ENCODE measurements at regions not wholly inside any gene's neighbourhood (a gene's known extent, or its start where the extent isn't known, plus 50 kb on each side); places are given as distances from the start of the nearest gene placed in this dataset.

- Histone ChIP-seq H3K36me3 (replicated peaks in 1 of 2; ENCODE audit: control extremely low read depth in 1 of 2, control insufficient read depth in 1 of 2, extremely low read depth in 1 of 2, insufficient read depth in 2 of 2, low read length in 1 of 2) (no peaks in the 10 kb centered on the region), H3K9me3 (ENCODE audit: control extremely low read depth in 1 of 3, control insufficient read depth in 2 of 3, insufficient read depth in 1 of 3, low read length in 2 of 3) (no peaks in the 10 kb centered on the region), H3K9ac (ENCODE audit: low read length) (no peak overlapping the region), H3K27ac (ENCODE audit: low read length in 2 of 2) (no peak overlapping the region), H3K79me2 (ENCODE audit: control insufficient read depth, insufficient read depth, low read length) (no peaks in the 10 kb centered on the region), H3K4me2 (replicated peaks; ENCODE audit: low read depth, low read length, poor library complexity, severe bottlenecking) (no peak overlapping the region), H3K4me1 (ENCODE audit: control insufficient read depth in 2 of 2, insufficient read depth in 2 of 2, low read length in 2 of 2) (no peaks in the 10 kb centered on the region), H3K4me3 (ENCODE audit: control extremely low read depth in 1 of 5, extremely low read depth in 1 of 5, insufficient read depth in 1 of 5, low read depth in 2 of 5, low read length in 4 of 5) (no peak overlapping the region), H3K27me3 (replicated peaks in 1 of 4; ENCODE audit: control extremely low read depth in 1 of 4, control insufficient read depth in 3 of 4, insufficient read depth in 4 of 4, low read length in 3 of 4) (no peaks in the 10 kb centered on the region), H2AFZ (ENCODE audit: insufficient read depth, low read depth, low read length, poor library complexity, severe bottlenecking) (no peak overlapping the region), H4K20me1 (ENCODE audit: control insufficient read depth, insufficient read depth, low read length, poor library complexity, severe bottlenecking) (no peaks in the 10 kb centered on the region)
- CTCF ChIA-PET = no interaction called here
- Mint-ChIP-seq H3K27me3 (no peaks in the 10 kb centered on the region), H3K27ac (no peak overlapping the region), H3K4me3 (no peak overlapping the region), H3K9me3 (ENCODE audit: insufficient read depth) (no peaks in the 10 kb centered on the region), H3K4me1 (no peaks in the 10 kb centered on the region)
- 90% methylated on average over 9 of the region's 12 CpGs for WGBS (ENCODE audit: insufficient coverage)
- POLR2A ChIA-PET = no interaction called here
- ATAC-seq (ENCODE audit: low read depth) (no peak), DNase-seq (no peak)
- intact Hi-C loops (cut with micrococcal nuclease) = no loop called here
- no peak for TF ChIP-seq EZH2 (IDR thresholded peaks at IDR 0.05; ENCODE audit: borderline replicate concordance, insufficient read depth, low read depth, low read length, poor library complexity, severe bottlenecking)
- no peak for TF ChIP-seq CTCF (IDR thresholded peaks at IDR 0.05)
Observed at GRCh38 chr7:81604075-81604807, 165.6 kb downstream of the HGF start.

- ChIA-PET POLR2A (no interaction called here), CTCF (no interaction called here)
- H3K9ac ChIP-seq (ENCODE audit: low read length) = no peak overlapping the region
- no peaks in the 10 kb centered on the region for H3K36me3 ChIP-seq (replicated peaks in 1 of 2; ENCODE audit: control extremely low read depth in 1 of 2, control insufficient read depth in 1 of 2, extremely low read depth in 1 of 2, insufficient read depth in 2 of 2, low read length in 1 of 2)
- no peak for ATAC-seq (ENCODE audit: low read depth)
- H3K27me3 ChIP-seq (replicated peaks in 1 of 4; ENCODE audit: control extremely low read depth in 1 of 4, control insufficient read depth in 3 of 4, insufficient read depth in 4 of 4, low read length in 3 of 4) = no peaks in the 10 kb centered on the region
- H3K9me3 Mint-ChIP-seq (ENCODE audit: insufficient read depth) = no peaks in the 10 kb centered on the region
- H3K27me3 Mint-ChIP-seq = no peaks in the 10 kb centered on the region
- WGBS (ENCODE audit: insufficient coverage) = no CpG with 5 or more reads among the region's 2 CpGs
- intact Hi-C loops (cut with micrococcal nuclease) = no loop called here
- no peak for DNase-seq
- no peak overlapping the region for H2AFZ ChIP-seq (ENCODE audit: insufficient read depth, low read depth, low read length, poor library complexity, severe bottlenecking)
- H3K27ac Mint-ChIP-seq = no peak overlapping the region
- H3K4me2 ChIP-seq (replicated peaks; ENCODE audit: low read depth, low read length, poor library complexity, severe bottlenecking) = no peak overlapping the region
- no peaks in the 10 kb centered on the region for H4K20me1 ChIP-seq (ENCODE audit: control insufficient read depth, insufficient read depth, low read length, poor library complexity, severe bottlenecking)
- TF ChIP-seq CTCF (IDR thresholded peaks at IDR 0.05) (no peak), EZH2 (IDR thresholded peaks at IDR 0.05; ENCODE audit: borderline replicate concordance, insufficient read depth, low read depth, low read length, poor library complexity, severe bottlenecking) (no peak)
- no peaks in the 10 kb centered on the region for H3K4me1 Mint-ChIP-seq
- no peaks in the 10 kb centered on the region for H3K9me3 ChIP-seq (ENCODE audit: control extremely low read depth in 1 of 3, control insufficient read depth in 2 of 3, insufficient read depth in 1 of 3, low read length in 2 of 3)
- no peaks in the 10 kb centered on the region for H3K4me1 ChIP-seq (ENCODE audit: control insufficient read depth in 2 of 2, insufficient read depth in 2 of 2, low read length in 2 of 2)
- no peak overlapping the region for H3K4me3 Mint-ChIP-seq
- no peak overlapping the region for H3K27ac ChIP-seq (ENCODE audit: low read length in 2 of 2)
- H3K79me2 ChIP-seq (ENCODE audit: control insufficient read depth, insufficient read depth, low read length) = no peaks in the 10 kb centered on the region
- H3K4me3 ChIP-seq (ENCODE audit: control extremely low read depth in 1 of 5, extremely low read depth in 1 of 5, insufficient read depth in 1 of 5, low read depth in 2 of 5, low read length in 4 of 5) = no peak overlapping the region
Observed at GRCh38 chr7:81600608-81601007, 169.2 kb downstream of the HGF start.

Measured in B cell (primary cell).